ENCODE measurements at regions not wholly inside any gene's neighbourhood (a gene's known extent, or its start where the extent isn't known, plus 50 kb on each side); places are given as distances from the start of the nearest gene placed in this dataset.

GRCh38 chr5:2196989-2197619, 314.4 kb upstream of the IRX4 start:
- 57 to 61% methylated on average over 18 of the region's 18 CpGs for WGBS, 2 donors
- Histone ChIP-seq H3K4me1 (no peaks in the 10 kb centered on the region), H3K27ac (no peak overlapping the region), H3K27me3 (no peaks in the 10 kb centered on the region), H3K36me3 (no peaks in the 10 kb centered on the region), H3K9me3 (peaks cover 0 to 17% (median 12%) of the 10 kb centered on the region in 4 donors), H3K4me3 (no peak overlapping the region)
- no peak for DNase-seq
- TF ChIP-seq POLR2A (IDR thresholded peaks at IDR 0.05) (no peak), CTCF (IDR thresholded peaks at IDR 0.05) (no peak), EP300 (IDR thresholded peaks at IDR 0.05) (no peak), POLR2AphosphoS5 (IDR thresholded peaks at IDR 0.05) (no peak)
- ATAC-seq (ENCODE audit: low FRiP score in 2 of 2) = no peak

GRCh38 chr5:2196416-2196815, 313.7 kb upstream of the IRX4 start:
- WGBS, 2 donors = 63 to 73% methylated on average over 6 to 9 of the region's 9 CpGs
- Histone ChIP-seq H3K36me3 (no peaks in the 10 kb centered on the region), H3K27me3 (no peaks in the 10 kb centered on the region), H3K27ac (no peak overlapping the region), H3K4me3 (no peak overlapping the region), H3K4me1 (no peaks in the 10 kb centered on the region), H3K9me3 (peaks cover 0 to 17% (median 12%) of the 10 kb centered on the region in 4 donors)
- ATAC-seq (ENCODE audit: low FRiP score in 2 of 2) (no peak), DNase-seq (peak in 1 of 2 donors; percentile 8)
- no peak for TF ChIP-seq EP300 (IDR thresholded peaks at IDR 0.05)
- TF ChIP-seq CTCF (IDR thresholded peaks at IDR 0.05) = no peak
- TF ChIP-seq POLR2A (IDR thresholded peaks at IDR 0.05) = no peak

GRCh38 chr5:2194949-2195348, 312.2 kb upstream of the IRX4 start:
- Histone ChIP-seq H3K27me3 (no peaks in the 10 kb centered on the region), H3K9me3 (peaks cover 0 to 17% (median 12%) of the 10 kb centered on the region in 4 donors), H3K27ac (no peak overlapping the region), H3K4me3 (no peak overlapping the region), H3K4me1 (no peaks in the 10 kb centered on the region), H3K36me3 (no peaks in the 10 kb centered on the region)
- DNase-seq = no peak
- no peak for ATAC-seq (ENCODE audit: low FRiP score in 2 of 2)
- 65 to 87% methylated on average over 2 of the region's 2 CpGs for WGBS, 2 donors
- TF ChIP-seq EP300 (IDR thresholded peaks at IDR 0.05) = no peak

- Histone ChIP-seq H3K9me3 (peaks cover 0 to 17% (median 12%) of the 10 kb centered on the region in 4 donors), H3K4me1 (no peaks in the 10 kb centered on the region), H3K36me3 (no peaks in the 10 kb centered on the region), H3K27ac (no peak overlapping the region), H3K27me3 (no peaks in the 10 kb centered on the region), H3K4me3 (no peak overlapping the region)
- 81 to 90% methylated on average over 6 of the region's 6 CpGs for WGBS, 2 donors
- DNase-seq (peak in 1 of 2 donors; percentile 27), ATAC-seq (ENCODE audit: low FRiP score in 2 of 2) (no peak)
- TF ChIP-seq CTCF (IDR thresholded peaks at IDR 0.05) (no peak), POLR2AphosphoS5 (IDR thresholded peaks at IDR 0.05) (no peak), POLR2A (IDR thresholded peaks at IDR 0.05) (no peak), EP300 (IDR thresholded peaks at IDR 0.05) (no peak)
These were observed 311.5 kb upstream of the IRX4 start for GRCh38 chr5:2194236-2194555.

- WGBS, 2 donors = 64 to 77% methylated on average over 10 to 11 of the region's 11 CpGs
- DNase-seq (peak in 1 of 2 donors; percentile 13), ATAC-seq (ENCODE audit: low FRiP score in 2 of 2) (no peak)
- H3K4me3 ChIP-seq = no peak overlapping the region
- no peak overlapping the region for H3K27ac ChIP-seq
- H3K36me3 ChIP-seq = no peaks in the 10 kb centered on the region
- peaks cover 0 to 17% (median 12%) of the 10 kb centered on the region in 4 donors for H3K9me3 ChIP-seq
- H3K27me3 ChIP-seq = no peaks in the 10 kb centered on the region
- H3K4me1 ChIP-seq = no peaks in the 10 kb centered on the region
- TF ChIP-seq CTCF (IDR thresholded peaks at IDR 0.05) = no peak
- TF ChIP-seq POLR2AphosphoS5 (IDR thresholded peaks at IDR 0.05) = no peak
- no peak for TF ChIP-seq POLR2A (IDR thresholded peaks at IDR 0.05)
- no peak for TF ChIP-seq EP300 (IDR thresholded peaks at IDR 0.05)
These were observed 311.0 kb upstream of the IRX4 start for GRCh38 chr5:2193542-2194235.
